WTC11 (cell line): ENCODE measurements at regions not wholly inside any gene's neighbourhood (a gene's known extent, or its start where the extent isn't known, plus 50 kb on each side); places are given as distances from the start of the nearest gene placed in this dataset.

Experiments used
- CREB1 ChIP-seq: sonication (generic); formaldehyde crosslinking; IDR thresholded peaks from 2 replicates; pipeline ENCODE4 v1.8.0; 2023; ENCODE audit warnings: mild to moderate bottlenecking, missing genetic modification reagents
- KAT7 ChIP-seq: sonication (generic); formaldehyde crosslinking; IDR thresholded peaks from 2 replicates; pipeline ENCODE4 v1.8.1; 2023; ENCODE audit warnings: missing genetic modification reagents, mild to moderate bottlenecking, borderline replicate concordance
- RELA ChIP-seq: sonication (generic); formaldehyde crosslinking; IDR thresholded peaks from 2 replicates; pipeline ENCODE4 v1.8.1; 2022; ENCODE audit warnings: missing genetic modification reagents, mild to moderate bottlenecking, borderline replicate concordance
- TF ChIP-seq, protein P1 (sequence below): sonication (generic); formaldehyde crosslinking; IDR thresholded peaks from 2 replicates; pipeline ENCODE4 v1.8.1; 2022; ENCODE audit warnings: mild to moderate bottlenecking, missing genetic modification reagents, moderate library complexity, borderline replicate concordance

DNA sequence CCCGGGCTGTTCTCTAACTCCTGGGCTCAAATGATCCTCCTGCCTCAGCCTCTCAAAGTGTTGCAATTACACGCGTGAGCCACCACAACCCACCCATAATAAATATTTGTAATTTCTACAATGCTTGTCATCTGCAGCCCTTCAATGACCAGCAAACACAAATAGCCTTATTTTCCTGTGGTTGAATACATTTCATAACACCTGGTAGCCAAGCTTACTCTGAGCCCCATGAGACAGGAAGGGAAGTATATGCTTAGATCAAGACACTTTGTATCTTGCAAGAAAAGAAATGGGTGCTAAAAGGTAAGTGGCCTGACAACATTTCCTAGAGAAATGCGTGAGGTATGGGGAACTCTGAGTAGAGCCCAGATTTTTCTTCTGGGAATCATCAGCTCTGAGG is 56.9 kb upstream of the PDGFRA start:
- no peak for TF ChIP-seq KAT7
- no peak for TF ChIP-seq RELA (CRISPR knock-in tag)
- TF ChIP-seq, protein P1, sequence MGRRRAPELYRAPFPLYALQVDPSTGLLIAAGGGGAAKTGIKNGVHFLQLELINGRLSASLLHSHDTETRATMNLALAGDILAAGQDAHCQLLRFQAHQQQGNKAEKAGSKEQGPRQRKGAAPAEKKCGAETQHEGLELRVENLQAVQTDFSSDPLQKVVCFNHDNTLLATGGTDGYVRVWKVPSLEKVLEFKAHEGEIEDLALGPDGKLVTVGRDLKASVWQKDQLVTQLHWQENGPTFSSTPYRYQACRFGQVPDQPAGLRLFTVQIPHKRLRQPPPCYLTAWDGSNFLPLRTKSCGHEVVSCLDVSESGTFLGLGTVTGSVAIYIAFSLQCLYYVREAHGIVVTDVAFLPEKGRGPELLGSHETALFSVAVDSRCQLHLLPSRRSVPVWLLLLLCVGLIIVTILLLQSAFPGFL, result no peak
- no peak for TF ChIP-seq CREB1 (CRISPR knock-in tag)
